Stimulated activated CD4-positive, alpha-beta T cell treated with anti-CD3 and anti-CD28 coated beads, TNF-alpha, amount 100 ng/mL, for 1 hour (primary cell): ENCODE measurements at regions not wholly inside any gene's neighbourhood (a gene's known extent, or its start where the extent isn't known, plus 50 kb on each side); places are given as distances from the start of the nearest gene placed in this dataset.

Experiments
- DNase-seq, 3 donors: peaks; one replicate each; pipeline ENCODE4 v3.0.0-alpha.2; 2020; ENCODE audit warnings: low read depth in 3 of 3, low spot score in 1 of 3

- DNase-seq: no peak
Observed at GRCh38 chr21:38186661-38187270, 70.0 kb upstream of the KCNJ15 start.

DNA sequence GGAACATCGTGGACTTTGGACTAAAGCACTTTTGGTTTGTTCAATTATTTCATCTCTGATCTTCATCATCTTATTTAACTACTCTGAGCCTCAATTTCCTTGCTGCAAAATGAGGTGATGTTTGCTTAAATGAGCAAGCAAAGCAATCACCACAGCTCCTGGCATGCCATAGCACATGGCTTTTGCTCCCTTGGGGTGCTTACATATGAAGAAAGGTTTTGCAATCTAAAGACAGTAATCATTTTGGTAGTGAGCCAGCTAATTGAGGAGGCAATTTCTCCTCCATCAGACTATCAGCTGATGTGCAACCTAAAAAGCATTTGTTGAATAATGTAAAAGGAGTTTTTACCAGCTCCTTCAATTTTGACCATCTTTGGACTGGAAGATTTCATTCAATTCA lies 68.8 kb upstream of the KCNJ15 start:
- DNase-seq: no peak

GRCh38 chr21:38196036-38196435 lies 60.8 kb upstream of the KCNJ15 start:
- no peak for DNase-seq

DNA sequence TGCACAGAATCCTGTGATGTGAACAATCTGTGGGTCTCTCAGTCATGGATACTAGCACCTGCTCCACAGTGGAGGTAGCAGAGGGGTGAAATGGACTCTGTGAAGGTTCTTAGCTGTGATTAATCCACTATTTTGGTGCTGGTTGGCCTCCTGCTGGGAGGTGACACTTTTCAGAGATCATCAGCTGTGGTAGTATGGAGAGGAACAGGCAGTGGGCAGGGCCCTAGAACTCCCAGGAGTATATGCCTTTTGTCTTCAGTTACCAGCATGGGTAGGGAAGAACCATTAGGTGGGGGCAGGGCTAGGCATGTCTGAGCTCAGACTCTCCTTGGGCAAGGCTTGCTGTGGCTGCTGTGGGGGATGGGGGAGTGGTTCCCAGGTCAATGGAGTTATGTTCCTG lies 54.0 kb upstream of the KCNJ15 start:
- DNase-seq: no peak

DNA sequence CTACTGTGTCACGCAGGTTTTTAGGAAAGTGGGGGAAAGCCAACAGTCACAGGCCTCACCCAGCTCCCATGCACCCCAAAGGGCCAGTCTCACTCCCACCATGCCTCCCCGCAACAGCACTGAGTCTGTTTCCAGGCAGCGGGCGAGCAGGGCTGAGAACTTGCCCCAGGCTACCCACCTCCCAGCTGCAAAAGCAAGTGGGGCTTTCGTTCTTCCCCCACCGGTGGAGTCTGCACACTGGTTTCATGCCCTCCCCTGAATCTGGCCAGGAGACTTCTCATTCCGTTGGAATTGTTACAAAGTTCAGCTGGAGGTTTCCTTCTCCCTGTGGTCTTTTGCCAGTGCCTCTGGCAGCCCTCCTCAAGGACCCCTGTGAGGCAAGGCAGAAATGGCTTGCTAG lies 53.6 kb upstream of the KCNJ15 start:
- DNase-seq: no peak

DNA sequence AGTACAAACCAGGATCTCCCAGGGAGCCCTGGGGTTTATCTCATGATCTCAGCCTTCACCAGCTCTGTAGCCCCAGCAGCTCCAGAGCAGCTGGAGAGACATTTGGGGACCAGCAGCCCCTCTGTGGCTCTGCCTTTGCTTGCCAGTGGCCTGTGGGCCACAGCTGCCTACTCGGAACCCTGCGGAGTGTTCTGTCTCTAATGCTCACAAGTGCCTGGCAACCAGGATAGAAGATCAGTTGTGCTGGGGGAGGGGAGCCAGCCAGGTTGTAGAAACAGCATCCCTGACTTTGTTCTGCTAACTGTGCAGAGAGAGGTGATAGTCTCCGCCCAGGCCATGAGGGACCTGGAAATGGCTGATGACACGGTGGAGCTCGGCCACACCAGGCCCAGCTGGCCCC lies 50.9 kb upstream of the KCNJ15 start:
- no peak for DNase-seq

GRCh38 chr21:38206646-38207045 lies 50.1 kb upstream of the KCNJ15 start:
- DNase-seq: no peak
